ENCODE measurements at regions not wholly inside any gene's neighbourhood (a gene's known extent, or its start where the extent isn't known, plus 50 kb on each side); places are given as distances from the start of the nearest gene placed in this dataset.

DNA sequence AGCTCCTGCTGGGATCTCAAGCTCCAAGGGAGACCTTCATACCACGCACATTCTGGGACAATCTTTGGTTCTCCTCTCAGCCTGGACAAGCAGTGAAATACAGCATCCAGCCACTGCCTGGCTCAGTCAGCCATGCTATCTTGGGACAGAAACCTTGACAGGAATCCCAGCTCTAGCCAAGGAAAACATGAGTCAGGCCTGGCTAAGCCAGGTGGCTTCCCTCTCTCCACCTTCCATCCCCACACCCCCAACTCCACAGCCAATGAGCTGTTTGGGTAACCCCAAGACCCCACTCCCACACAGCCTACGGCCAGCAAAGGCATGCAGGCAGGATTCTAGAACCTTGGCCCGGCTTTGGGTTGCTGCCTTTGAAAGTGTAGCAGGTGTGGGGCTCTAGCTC lies 64.9 kb downstream of the MCFD2 start:
- no peak for DNase-seq

DNA sequence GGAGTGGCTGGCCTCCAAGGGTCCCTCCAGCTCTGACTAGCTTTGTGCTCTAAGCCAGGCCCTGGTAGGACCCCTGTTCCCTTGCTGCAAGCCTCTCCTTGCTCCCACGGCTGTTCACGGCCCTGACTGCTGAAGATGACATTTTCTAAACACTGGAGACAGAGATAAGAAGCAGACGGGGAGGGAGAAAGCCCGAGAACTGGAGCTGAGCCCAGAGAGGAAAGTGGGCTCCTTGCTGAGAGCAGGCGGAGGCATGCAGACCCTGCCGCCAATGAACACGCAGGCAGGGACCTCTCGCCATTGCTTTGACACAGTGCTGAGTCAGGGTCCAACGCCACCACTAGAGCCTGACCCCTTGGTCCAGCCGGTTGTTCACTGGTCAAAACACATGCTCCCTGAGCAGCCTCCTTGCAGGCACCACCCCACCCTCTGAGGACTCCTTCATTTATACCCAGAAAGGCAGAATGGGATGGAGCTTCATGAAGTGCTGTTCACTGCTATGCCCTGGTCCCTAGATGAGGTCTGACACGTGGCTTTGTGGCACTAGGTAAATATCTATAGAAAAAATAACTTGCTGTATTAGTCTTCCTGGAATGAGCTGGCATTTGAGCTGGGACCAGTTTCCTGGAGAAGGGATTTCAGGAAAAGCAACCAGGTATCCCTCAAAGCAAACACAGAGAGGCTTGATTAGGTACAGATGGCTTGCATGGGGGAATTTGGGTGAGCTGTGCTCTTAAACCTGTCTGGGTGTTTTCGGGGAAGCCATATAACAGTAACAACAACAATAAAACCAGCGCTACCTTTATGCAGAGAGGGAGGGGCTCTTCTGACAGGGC lies 65.7 kb downstream of the MCFD2 start:
- no peak for DNase-seq

DNA sequence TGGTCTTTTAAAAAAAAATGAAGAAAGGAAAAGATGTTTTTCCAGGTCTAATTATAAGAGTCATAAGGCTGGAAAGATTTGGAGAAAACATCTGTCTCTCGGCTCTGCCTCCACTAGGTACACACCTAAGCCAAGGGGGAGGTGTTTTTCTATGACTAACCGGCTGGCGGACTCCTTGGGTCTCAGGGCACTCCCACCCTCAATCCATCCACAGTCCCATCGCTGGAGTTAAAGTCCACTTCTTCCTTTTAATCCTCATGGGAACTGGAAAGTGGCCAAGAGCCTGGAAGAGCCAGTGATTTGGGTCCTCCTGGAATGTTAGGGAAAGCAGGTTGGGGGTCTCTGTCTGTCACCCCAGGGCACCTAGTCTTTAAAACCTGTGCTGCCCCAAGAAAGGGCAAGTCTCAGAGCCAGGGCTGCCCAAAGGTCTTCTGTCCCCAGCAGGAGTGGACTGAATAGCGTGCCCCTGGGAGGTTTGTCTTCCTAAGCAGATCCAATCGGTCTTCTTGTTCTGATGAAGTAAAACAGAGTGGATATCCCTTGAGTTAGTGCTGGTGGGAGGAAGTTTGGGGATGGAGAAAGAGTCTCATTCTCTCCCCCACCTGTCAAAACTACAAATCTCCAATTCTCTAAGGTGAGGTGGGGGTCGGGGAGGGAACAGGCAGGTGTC lies 66.4 kb downstream of the MCFD2 start:
- DNase-seq, result no peak

DNA sequence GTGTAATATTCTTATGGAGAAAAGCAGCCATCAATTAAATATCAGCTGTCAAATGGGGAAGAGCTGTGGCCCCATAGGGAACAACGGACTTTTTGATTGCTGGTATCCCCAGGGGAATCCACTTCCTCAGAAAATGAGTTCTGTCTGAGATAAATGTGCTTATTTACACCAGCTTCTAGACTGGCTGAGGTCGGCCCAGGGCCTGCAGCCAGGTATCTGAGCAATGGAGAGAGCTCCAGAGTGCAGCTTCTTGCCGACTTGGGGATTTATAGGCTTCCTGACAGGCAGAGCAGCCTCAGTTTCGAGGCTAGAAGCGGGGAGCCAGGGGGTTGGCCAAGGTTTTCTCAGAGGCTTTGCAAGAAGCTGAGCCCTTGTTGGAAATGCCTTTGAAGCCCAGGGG lies 67.2 kb downstream of the MCFD2 start:
- peak; percentile 48 to 55 (median 54) for DNase-seq

DNA sequence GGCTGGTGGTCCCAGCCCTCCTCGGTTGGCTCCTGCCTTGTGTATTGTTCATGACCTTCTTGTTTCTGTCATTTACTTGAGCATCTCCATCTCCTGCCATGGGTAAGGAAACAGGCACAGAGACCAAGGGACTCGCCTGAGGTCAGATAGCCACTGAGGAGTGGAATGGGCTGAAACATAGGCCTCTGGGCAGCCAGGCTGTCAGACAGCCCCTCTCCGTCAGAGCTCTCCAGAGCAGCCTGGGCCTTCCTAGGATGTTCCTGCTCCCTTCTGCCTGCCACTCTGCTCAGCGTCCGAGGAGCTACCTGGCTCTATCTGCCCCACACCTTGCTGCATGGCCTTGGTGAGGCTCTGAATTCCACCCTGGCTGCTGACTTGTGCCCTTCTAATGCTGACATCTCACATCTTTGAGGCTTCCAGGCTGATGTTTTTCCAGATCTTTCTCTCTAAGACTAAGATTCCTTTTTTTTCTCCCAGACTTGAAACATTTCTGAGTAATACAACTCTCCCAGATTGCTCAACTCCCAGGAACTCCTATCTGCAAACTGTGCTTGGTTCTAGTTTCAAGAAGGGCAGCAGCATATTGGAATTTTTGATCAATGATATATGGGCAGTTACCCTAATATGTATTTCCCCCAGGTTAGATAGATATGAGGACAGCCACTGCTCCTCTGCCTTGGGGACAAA lies 67.7 kb downstream of the MCFD2 start:
- DNase-seq, result peak; percentile 54 to 66 (median 62)

DNA sequence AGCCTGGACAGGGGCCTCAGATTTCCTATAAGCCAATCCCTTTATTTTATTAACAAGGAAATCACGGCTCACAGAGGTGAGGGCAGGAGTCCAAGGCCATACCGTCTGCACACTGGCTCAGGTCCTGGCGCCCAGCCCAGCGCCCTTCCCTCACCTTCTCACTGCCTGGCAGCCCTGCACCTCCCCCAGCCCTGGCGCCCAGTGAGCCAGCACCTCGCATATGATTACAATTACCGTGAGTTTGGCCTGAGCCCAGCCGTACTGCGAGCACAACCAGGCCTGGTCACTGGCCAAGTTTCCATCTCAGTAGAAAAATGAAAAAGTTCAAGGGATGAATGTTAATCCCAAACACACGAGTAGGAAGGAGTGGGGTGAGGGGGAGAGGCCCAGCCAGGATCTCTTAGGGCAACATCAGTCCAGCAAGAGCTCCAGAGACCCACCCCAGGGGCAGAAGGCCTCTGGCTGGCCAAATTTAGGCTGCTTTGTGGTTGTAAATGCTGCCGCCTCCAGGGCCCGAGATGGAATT lies 68.4 kb downstream of the MCFD2 start:
- DNase-seq, result no peak

DNA sequence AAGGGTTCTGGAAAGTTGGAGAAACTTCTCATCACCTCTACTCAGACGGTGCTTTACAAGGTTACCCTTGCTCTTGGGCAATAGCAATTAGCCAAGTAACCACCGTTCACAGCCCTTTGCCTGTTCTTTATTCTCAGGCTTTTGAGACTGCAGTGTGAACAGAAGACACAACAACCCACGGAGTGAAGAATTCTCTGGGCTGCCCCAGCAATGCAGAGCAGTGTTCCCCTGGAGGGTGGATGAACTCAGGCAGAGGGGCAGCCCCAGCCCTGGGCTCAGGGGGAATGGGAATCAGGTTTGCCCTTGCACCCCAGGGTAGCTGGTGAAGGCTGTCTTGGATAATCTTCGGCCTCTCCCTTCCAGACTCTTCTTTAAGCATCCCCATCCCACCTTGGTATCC lies 69.1 kb downstream of the MCFD2 start:
- DNase-seq, result no peak

DNA sequence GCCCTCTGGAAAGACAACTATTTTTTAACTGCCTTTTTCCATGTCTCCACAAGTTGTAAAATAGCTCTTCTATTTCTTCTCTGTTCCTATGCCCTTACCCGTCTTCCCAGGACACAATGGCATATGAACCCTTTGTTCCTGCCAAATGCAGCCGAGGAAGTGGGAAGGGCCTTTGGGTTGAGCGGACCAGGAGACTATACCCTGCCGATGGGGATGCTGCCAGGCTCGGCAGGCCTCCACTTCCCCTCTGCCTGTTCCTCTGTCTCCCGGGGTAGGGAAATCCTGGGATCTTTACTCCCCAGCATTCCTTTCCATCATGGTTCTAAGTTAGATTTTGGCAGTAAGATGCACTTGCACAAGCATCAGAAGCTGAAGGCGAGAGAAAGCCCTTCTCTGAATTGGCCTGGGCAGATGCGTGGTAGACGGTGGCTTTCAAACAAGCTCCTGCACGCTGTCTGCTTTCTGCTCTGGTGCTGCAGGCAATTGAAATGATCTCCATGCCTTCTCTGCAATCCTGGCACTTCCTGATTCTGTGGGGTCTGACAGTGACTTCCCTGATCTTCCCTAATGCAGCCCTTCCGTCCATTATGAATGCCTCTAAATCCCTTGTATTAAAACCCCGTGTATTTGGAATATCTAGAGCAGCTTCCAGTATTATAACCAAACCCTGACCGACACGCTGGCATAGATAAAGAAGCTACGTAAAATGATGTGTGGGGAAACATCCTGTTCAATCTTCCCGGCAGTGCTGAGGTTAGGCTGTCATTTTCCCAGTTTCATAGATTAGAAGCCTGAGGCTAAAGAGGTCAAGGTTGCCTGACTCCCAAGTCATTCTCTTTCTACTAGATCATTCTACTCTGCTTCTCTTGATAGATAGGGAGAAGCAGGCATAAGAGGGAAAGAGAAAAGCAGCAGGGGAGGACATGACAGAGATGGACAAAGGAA lies 69.8 kb downstream of the MCFD2 start:
- no peak for DNase-seq

DNA sequence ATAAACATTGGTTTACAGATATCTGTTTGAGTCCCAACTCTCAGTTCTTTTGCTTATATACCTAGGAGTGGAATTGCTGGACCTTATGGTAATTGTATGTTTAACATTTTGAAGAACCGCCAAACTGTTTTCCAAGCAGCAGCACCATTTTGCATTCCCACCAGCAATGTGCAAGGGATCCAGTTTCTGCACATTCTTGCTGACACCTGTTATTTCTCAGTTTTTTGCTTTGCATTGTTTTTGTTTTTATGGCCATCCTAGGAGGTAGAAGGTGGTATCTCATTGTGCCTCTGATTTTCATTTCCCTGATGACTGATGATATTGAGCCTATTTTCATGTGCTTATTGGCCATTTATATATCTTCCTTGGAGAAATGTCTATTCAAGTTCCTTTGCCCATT lies 71.2 kb downstream of the MCFD2 start:
- DNase-seq, result no peak

DNA sequence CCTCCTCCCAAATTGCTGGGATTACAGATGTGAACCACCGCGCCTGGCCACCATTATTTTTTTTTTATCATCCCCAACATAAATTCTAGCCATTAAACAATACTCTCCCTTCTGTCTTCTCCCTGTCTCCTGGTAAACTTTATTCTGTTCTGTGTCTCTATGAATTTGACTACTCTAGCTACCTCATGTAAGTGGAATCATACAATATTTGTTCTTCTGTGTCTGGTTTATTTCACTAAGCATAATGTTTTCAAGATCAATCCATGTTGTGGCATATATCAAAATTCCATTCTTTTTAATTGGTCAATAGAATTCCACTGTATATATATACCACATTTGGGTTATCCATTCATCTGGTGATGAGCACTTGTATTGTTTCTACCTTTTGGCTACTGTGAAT lies 71.6 kb downstream of the MCFD2 start:
- no peak for DNase-seq

DNA sequence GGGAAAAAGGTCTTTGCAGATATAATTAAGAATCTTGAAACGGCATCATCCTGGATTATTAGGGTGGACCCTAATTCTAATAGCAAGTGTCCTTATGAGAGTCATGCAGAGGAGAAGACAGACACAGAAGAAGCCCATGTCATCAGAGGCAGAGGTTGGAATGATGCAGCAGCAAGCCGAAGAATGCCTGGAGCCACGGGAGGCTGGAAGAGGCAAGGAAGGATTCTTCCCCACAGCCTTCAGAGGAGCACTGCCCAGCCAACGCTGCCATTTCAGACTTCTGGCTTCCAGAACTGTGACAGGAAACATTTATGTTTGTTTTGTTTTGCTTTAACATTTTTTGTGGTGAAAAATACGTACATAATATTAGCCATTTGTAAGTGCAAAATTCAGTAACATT lies 72.3 kb downstream of the MCFD2 start:
- DNase-seq, result no peak

DNA sequence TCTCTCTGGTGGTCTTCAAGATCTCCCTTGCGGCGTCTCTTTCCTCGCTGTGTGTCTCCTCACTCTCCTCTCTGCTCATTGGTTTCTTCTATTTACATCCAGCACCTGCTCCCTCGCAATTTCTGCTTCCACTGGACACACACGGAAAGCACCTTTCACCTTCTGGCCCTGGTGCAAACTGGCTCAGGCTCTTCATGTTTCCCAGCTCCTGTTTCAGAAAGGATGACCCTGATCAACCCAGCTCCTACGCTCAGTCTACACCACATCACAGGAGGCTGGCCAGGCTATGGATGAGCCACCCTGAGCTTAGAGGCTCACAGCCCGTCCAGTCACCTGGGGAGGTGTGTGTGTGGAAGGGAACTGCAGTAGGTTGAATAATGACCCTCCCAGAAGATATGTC lies 72.7 kb downstream of the MCFD2 start:
- DNase-seq, result no peak

DNA sequence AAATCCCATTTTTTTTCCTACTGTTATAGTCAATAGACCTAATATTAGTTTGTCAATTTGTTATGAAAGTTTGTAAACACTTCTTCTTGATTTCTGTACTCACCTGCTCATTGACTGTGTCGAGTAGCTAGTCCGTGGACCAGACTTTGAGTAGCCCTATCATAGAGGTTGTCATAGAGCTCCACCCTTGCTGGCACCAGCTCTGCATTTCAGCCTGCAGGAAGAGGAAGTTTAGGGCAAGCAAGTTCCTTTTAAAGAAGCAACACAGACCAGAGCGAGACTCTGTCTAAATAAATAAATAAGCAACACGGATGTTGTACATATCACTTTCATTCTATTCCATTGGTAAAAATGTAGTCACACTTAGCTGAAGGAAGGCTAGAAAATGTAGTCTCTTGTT lies 74.0 kb downstream of the MCFD2 start:
- DNase-seq, result peak; percentile 56 to 66 (median 60)

DNA sequence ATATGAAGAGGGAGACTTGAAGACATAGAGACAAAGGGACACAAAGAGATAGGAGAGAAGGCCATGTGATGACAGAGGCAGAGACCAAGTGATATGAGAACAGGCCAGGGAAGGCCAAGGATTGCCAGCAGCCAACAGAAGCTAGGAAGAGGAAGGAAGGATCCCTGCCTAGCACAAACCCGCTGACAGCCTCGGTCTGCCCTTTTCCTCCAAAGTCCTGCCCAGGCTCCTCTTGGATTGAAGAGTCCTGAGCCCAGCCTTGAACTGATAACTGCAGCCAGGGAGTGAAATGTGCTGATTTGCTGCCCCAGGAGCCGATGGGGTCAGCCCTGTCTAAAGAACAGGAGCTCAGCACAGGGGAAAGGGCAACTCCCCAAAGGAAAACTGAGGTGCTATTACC lies 76.6 kb downstream of the MCFD2 start:
- DNase-seq, result no peak

DNA sequence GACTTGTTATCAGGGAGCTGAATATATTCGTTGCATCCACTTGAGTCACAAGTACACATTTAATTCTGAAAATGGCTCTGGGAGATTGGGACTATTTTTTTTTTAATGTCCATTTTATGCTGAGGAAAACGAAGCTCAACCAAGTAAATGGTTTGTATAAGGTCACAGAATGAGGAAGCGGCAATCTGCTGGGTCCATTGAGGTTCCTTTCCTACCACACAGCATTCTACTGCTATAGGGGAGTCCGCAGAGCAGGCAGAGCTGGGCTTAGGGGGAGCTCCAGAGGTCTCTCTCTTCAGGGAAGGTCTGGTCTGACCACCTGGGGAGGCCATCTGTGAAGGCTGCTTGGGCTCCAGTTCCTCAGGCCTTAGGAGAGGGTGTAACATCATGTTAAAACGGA lies 77.9 kb downstream of the MCFD2 start:
- no peak for DNase-seq

DNA sequence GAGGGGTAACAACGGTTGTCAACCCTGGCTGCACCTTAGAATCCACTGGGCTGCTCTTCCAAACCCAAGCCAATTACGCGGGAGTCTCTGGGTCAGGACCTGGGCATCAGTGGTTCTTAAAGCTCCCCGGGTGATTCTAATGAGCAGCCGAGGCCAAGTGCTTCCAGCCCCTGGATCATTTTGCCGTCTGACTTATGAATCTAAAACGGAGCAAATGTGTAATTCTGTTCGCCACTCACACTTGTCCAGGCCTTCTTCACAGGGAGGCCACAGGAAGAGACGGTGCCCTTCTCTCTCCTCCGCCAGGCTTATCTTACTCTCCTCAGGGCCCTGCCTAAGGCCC lies 78.5 kb downstream of the MCFD2 start:
- DNase-seq, result no peak

DNA sequence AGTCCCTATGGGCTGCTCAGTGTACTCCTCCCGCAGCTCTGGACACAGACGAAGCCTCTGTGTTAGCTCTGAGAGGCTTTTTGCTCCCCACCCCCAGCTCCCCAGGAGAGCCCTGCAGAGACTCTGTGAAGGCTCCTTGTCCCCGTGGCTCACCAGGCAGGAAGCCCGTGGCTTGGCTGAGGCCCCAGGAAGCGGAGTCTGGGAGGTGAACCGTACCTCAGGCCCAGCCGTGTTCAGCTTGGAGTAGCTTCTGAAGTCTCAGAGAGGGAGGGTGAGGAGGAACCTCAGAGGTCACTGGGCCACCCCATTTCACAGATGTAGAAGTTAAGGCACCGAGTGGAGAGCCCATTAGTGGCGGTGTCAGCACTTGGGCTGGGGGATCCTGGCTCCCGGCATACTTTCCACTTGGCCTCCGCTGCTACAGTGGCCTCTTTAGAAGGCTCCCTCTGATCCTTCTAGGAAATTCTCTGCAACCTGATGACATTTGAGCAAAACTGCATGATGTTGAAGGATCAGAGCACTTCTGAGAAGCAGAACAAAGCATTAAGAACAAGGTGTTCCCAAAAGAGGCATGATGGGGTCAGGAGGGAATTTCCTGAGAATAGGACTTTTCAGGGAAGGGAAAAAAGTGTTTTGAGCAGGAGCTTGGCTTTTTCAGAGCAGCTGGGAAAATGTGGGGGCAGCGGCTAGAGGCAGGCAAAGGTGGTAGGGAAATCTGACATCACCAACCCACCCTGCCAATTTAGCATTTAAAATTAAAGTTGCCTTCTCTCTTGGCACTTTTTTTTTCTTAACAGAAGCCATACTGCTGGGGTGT lies 79.1 kb downstream of the MCFD2 start:
- no peak for DNase-seq

DNA sequence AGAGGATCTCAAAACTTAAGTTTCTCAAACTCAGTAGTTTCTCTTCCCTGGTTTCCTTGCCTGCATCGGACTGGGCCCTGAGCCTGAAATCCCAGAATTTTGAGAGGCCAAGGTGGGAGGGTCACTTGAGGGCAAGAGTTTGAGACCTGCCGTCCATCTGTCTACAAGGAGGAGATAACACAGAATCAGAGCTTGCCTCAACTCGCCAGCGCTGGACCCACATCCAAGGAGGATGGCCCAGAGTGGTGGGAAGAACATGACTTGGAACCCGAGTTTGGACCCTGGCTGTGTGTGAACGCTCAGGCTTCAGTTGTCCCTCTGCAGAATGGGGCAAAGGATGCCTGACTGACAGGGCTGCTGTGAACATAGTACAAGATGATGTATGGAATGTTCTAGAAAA lies 80.1 kb downstream of the MCFD2 start:
- DNase-seq, result no peak

DNA sequence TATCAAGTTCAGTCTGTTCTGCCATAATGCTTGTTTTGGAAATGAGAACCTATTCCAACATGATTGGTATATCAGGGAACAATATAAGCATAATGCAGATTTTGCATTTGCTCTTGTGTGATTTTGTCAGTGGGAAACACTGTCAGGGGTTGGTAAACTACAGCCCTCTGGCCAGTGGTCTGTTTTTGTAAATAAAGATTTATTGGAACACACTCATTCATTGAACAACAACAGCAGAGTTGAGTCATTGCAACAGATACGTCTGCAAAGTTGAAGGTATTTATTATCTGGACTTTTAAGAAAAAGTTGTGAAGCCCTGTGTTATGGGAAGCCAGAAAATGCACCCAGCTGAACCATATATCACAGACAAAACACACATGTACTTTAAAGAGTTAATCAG lies 83.1 kb downstream of the MCFD2 start:
- no peak for DNase-seq

DNA sequence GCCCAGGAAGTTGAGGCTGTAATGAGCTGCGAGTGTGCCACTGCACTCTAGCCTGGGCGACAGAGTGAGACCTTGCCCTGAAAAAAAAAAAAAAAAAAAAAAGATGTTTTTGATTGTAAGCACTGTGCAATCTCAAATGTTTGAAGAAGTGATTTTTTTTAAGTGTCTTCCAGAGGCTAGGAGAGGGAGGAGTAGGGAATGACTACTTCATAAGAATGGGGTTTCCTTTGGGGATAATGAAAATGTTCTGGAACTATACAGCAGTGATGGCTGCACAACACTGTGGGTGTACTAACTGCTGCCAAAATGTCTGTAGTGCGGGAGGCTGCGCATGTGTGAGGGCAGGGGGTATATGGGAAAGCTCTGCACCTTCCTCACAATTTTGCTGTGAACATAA lies 83.7 kb downstream of the MCFD2 start:
- DNase-seq, result no peak

DNA sequence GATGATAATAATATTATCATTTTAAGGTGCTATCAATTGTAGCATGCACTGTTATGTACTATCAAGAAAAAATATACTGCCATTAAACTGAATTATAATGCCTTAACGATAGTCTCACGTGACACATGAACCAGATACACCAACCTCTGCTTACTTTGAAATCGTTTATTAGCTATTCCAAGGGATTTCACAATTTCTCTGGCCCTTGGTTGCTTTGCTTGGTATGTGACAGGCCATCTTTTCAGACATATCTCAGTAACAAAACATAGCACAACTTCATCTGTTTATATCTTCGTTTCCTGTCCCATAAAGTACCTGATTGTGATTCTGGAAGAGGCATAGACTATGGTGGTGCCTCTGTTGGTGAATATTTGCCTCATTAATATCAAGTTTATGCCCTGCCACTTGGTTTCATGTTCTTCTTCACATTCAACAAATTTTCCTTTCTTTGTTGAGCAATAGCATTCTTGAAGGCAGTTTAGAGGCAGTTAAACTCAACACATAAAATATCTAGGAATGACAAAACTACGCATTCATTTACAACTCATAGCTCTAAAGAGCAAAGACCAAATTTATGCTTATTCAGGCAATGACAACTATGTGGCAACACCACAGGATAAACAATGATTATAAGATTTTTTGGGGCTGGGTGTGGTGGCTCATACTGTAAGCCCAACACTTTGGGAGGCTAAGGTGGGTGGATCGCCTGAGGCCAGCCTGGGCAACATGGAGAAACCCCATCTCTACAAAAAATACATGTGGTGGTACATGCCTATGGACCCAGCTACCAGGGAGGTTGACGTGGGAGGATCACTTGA lies 84.3 kb downstream of the MCFD2 start:
- DNase-seq, result no peak

All from suppressor macrophage treated with lipopolysaccharide for 1 hour (primary cell).